NB4 (cell line): ENCODE measurements at regions not wholly inside any gene's neighbourhood (a gene's known extent, or its start where the extent isn't known, plus 50 kb on each side); places are given as distances from the start of the nearest gene placed in this dataset.

Experiments used
- CTCF ChIP-seq: IDR thresholded peaks from one replicate; pipeline ENCODE4 v1.5.1; 2012; ENCODE audit warnings: low read depth, low read length
- MYC ChIP-seq: IDR thresholded peaks from 2 replicates; pipeline ENCODE4 v1.6.1; 2011; ENCODE audit warnings: low read depth, low read length
- POLR2A ChIP-seq: IDR thresholded peaks from 2 replicates; pipeline ENCODE4 v1.6.1; 2011; ENCODE audit warnings: mild to moderate bottlenecking; ENCODE audit not compliant: insufficient read length; ENCODE audit errors: extremely low read depth

GRCh38 chr7:156145996-156146395 lies 333.7 kb upstream of the SHH start:
- no peak for TF ChIP-seq CTCF
- TF ChIP-seq POLR2A, result no peak
- no peak for TF ChIP-seq MYC
